Hypothalamus (tissue), 51 donors: ENCODE measurements at regions not wholly inside any gene's neighbourhood (a gene's known extent, or its start where the extent isn't known, plus 50 kb on each side); places are given as distances from the start of the nearest gene placed in this dataset.
"Not testable (repeated sequence)": the region's sequence is repeated elsewhere in the genome, so short reads cannot be mapped to it uniquely, and the experiment has no call there.

Experiments
- DNase-seq, 51 donors: peaks; one replicate each; lab custom pipeline; 2025; lab: John Stamatoyannopoulos, UW

DNA sequence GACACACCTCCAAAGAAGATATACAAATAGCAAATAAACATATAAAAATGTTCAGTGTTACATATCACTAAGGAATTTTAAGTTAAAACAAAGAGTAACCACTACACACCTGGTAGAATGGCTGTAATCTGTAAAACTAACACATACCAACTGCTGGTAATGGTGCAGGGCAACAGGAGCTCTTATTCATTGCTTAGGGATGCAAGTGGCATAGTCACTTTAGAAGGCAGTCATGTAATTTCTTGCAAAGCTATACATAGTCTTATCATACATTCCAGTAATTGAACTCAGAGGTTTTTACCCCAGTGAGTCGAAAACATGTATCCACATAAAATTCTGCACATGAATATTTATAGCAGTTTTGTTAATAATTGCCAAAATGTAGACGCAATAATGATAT, 906.8 kb upstream of the CITED2 start:
- DNase-seq = no peak

DNA sequence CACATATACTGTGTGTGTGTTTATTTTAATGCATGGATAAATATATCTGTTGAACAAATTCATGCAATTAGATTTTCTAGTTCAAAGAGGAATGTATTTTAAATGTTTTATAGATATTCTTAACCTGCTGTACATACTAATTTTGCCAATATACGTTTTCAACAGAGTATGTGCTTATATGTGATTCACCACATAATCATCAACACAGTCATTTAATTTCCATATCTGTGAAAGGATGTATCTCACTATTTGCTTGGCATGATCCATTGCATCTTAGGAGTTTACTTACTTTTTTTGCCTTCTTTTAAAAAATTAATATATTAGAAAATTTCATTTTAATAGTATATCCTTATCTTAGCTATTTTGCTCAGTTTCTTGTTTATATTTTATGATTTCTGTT, 902.3 kb upstream of the CITED2 start:
- no peak for DNase-seq

DNA sequence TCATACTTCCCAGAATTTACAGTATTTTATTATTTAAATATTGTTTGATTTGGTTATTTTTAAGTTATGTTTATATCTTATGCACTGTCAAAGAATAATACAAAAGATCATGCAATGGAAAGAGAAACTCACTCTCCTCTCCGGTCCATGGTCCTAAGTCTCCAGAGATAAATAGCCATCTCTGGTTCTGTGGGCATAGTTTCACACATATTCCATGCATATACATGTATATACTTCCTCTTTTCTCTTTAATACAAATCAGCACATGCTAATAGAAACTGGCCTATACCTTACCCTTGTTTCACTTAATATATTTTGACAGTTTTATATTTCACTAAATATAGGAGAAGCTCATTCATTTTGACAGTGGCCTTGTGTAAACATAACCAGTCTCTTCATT, 901.7 kb upstream of the CITED2 start:
- no peak for DNase-seq

DNA sequence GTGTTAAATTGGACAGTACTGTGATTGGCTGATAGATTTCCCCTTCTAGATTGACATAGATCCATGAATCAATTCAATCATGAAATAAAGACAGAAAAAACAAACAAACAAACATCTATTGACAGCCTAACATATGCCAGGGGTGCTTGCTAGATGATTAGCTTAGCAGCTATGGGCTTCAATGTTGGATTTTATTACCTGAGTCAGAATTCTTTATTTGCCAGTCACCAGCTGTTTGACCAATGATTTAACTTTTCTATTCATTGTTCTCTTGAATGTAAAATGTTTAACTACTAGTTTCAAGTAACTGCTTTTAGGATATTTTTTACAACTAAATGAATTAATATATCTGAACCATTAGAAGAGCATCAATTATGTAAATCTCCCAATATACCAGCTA, 901.3 kb upstream of the CITED2 start:
- no peak for DNase-seq

DNA sequence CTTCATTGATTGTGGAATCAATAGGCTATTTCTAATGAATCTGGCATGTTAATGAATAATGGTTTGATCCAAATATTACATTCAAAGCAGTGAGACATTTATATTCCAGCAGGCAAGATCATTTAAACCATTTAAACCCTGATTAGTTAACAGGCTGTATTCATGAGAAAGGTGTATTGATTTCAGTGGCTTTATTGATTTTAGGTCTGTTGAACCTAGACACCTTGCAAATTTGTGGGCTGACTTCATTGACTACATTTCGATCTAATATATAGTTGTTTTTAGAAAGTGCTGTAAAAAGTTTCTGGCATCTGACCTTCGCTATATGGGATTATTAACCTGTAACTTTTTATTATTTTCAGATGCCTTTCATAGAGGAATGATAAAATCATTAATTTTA, 900.1 kb upstream of the CITED2 start:
- no peak for DNase-seq

DNA sequence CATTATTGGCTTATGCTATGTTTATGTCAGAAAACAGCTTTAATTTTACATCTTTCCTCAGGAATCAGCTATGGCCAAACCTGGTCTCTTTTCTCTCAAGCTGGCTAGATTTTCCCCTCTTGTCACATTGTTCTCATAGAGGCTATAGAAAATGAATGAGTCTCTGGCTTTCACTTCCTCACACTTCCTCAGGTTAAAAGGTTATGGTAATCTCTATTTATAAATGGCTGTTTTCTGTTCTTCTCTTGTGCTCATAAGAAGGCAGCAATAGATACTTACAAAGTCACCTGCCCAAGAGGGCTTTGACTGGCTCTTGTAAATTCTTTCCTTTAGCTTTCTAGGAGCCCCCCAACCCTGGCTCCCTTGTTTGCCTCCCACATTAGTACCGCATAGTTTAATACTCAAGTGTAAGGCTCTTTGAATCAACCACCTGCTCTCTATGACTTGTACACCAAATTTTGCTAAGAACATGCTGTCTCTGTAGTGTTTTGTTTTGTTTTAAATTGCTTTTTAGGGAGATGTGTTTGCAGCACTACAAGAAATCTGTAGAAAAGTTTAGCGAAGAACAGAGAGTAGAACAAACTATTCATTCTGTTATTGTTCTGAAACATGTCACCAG, 897.4 kb upstream of the CITED2 start:
- DNase-seq = peak in 1 of 51 donors; percentile 19

DNA sequence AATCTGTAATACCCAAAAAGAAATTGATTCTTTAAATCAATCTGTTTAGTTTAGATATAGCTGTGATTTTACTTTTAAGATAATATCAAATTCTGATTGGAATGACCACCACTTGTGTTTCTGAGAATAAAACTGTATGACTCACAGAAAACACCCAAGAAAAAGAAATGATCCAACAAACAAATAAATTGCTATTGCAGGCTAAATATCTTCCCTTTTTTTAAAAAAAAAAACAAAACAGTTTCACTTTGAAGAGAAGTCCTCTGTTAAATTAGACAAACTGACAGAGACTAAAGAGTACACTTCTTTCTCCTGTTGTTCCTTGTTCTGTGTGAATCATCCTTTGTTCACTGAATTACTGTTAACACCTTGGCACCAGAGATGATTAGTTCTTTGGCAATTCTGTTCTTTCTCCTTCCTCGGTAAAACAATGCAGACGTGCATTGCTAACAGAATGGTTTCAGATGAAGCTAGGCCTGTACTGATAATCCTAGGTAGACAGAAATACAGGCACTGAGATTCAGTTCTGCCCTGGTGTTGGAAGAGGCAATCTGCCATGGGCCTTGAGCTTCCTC, 895.2 kb upstream of the CITED2 start:
- DNase-seq = peak in 1 of 51 donors; percentile 5

DNA sequence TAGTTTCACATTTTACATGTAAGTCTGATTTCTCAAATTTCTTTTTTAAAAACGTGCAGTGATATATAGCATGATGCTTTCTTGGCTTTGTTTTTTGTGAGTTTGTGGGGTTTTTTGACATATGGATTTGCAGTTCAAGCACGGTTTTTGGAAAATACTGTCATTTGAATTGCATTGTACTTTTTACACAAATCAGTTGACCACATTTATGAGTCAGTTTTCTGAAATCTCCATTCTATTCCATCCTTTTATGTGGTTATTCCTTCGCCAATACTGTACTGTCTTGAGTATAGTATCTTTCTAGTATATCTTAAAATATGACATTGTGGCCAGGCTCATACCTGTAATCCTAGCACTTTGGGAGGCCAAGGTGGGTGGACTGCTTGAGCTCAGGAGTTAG, 890.0 kb upstream of the CITED2 start:
- no peak for DNase-seq

DNA sequence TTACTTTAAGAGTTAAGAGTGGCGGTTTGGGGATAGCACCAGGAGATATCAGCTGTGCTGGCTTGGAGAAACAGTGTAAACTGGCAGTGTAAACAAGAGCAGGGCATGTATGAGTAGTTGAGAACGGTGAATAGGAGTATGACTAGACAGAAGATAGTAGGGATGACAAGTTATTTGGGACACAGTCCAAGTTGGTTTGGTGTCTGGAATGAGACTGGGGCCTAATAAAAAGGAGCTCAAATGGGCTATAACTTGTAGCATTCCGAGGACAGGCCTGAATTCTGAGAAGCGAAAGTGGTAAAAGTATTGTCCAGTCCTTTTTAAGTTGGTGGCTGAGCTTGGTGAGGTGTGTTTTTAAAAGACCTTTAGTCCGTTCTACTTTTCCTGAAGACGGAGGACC, 883.9 kb upstream of the CITED2 start:
- not testable (repeated sequence) for DNase-seq

DNA sequence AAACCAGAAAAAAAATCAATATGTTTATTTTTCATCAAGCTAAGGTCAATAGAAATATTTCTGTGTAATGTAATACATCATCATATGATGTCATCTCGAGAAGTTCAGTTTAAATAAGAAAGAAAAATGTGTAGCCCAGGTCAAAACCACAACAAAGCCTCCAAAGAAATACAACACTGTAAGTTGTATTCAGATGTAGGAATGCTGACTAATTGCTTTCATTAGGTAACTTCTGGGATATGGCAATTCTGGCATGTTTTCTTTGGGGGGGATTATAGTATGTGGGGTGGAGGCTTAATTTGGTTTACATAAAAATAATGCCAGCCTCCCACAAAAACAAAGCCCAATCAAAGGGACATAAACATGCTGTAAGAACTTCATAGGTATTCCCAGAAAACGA, 881.8 kb upstream of the CITED2 start:
- DNase-seq = no peak

DNA sequence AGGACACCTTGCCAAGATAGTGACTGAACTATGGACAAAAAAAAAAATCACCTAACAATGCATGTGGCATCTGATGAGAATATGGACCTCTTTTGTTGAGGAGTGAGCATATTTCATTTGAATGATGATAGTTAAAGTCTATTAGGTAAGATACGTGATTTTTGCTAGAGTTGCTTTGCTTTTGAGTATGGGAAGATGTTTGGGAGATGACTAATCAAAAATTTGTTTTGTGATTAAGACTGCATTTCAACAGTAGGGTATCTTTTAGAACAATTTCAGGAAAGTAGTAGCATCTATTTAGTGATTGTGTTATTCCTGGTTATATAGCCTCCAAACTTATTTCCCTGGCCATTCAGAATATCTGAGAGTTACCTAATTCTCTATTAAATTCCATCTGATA, 878.6 kb upstream of the CITED2 start:
- DNase-seq = no peak

DNA sequence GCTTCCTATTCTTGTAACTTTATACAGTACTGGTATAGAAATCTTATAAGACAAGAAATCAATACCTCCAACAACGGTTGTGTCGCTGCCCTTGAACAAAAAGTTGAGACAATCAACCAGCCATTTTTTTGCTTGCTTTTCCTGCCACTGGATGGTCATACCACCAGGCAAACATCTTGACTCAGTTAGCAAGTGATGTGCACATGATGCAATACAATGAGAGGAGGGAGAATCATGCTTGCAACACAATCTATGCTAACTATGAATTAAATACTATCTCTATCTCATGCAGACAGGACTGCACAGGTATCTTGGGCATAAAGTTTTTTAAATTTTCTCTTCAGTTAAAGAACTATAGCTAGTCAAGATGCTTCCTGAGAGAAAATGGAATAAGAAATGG, 877.7 kb upstream of the CITED2 start:
- no peak for DNase-seq

- no peak for DNase-seq
Observed at GRCh38 chr6:140245296-140246040, 871.0 kb upstream of the CITED2 start.

- no peak for DNase-seq
Observed at GRCh38 chr6:140237251-140237650, 862.8 kb upstream of the CITED2 start.

DNA sequence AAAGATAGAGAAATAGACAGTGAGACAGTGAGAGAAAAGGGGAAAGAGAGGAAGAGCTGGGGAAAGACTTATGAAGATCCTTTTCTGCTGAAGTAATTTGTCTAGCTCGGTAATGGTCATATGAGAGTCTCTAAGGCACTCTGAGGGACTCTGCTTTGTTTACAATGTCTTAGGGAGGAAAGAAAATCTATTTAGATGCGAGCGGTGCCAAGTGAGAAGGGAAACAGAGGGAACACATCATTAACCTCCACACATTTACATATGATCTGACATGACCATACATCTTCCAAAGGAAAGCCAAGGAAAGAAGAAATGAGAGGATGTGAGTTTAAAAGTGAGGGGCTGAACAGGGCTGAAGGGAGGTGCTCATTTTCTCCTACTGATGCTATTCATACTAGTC, 862.3 kb upstream of the CITED2 start:
- no peak for DNase-seq

DNA sequence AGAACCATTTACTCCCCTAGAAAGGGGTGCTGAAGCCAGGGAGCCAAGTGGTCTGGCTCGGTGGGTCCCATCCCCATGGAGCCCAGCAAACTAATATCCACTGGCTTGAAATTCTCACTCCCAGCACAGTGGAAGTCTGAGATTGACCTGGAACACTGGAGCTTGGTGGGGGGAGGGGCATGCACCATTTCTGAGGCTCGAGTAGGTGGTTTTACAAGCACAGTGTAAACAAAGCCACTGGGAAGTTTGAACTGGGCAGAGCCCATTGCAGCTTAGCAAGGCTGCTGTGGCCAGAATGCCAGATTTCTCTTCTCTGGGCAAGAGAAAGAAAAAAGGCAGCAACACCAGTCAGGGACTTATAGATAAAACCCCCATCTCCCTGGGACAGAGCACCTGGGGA, 855.8 kb upstream of the CITED2 start:
- no peak for DNase-seq

DNA sequence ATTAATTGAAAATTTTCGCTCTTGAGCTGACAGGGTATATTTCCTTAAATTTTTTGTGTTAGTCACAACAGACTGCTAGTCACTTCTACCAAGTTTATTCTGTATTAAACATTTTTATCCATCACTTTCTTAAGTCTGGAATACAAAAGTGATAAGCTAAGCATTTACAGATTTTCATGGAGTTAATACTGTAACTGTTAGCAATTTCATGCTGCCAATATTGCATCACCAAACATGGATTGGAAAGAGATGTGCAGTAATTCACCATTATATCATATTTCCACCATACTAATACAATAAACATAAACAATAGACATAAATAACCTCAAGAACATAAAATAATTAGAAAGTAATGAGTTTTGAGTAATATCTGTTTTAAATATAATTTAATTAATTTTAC, 854.0 kb upstream of the CITED2 start:
- DNase-seq = no peak

DNA sequence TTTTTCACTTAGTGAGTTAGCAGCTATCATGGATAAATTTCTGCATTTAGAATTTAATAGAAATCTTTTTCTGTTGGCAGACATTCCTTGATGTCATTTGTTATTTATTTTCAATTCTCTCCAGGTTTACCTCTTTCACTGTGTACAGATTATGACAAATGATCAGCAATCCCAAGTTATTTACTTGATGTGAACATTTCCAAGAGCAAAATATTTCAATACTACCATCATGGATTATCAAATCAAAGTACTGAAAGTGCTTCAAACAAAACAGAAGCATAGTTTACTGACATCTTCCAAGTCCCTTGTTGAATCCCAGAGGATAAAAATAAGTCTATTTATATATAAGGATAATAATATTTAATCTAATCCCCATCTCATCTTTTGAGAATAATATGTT, 852.2 kb upstream of the CITED2 start:
- DNase-seq = no peak

- no peak for DNase-seq
Observed at GRCh38 chr6:140225701-140226436, 851.4 kb upstream of the CITED2 start.

DNA sequence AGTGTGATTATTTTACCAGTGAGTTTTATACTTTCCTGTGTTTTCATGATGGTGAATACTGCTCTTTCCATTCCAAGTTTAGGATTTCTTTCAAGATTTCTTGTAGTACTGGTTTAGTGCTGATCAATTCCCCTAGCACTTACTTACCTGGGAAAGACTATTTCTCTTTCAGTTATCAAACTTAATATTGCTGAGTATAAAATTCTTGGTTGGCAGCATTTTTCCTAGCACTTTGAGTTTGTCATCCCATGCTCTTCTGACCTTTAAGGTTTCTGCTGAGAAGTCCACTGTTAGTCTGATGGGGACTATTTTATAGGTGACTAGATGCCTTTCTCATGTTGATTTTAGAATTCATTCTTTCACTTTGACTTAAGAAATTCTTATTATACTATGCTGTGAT, 842.8 kb upstream of the CITED2 start:
- DNase-seq = no peak

- DNase-seq = no peak
Observed at GRCh38 chr6:140209775-140210174, 835.3 kb upstream of the CITED2 start.

DNA sequence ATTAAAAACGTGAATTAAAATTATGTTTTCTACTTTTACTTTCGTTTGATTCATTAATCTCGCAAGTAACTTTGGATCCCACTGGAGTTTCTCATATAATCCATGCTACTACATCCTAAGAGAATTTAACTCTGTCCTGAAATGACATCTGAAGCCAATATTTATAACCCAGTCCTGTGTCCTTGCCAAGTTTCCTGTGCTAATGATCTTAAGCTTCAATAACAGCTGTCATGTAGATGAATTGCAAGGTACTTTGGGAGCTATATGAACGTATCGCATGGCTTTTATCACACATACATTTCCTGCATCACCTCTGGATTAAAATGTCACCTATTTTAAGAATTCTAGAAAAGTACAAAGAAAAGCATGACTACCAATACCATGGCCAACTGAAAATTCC, 833.8 kb upstream of the CITED2 start:
- no peak for DNase-seq
